CD4-positive, alpha-beta T cell (primary cell): ENCODE measurements at regions not wholly inside any gene's neighbourhood (a gene's known extent, or its start where the extent isn't known, plus 50 kb on each side); places are given as distances from the start of the nearest gene placed in this dataset.

ENCODE experiments used
- ATAC-seq: fragments of 200-7000 bp; cut with Tn5 transposase; one replicate; pipeline ENCODE4 v1.10.0; 2022; ENCODE audit warnings: mild to moderate bottlenecking; ENCODE audit not compliant: poor library complexity
- CTCF ChIA-PET: fragments of 350-600 bp; sonication (Branson Sonifier 250); formaldehyde crosslinking; loops from one replicate; lab custom pipeline; 2021; ENCODE audit warnings: antibody characterized with exemption, inconsistent platforms; lab: Charles Lee
- POLR2A ChIA-PET: fragments of 350-600 bp; sonication (Branson Sonifier 250); formaldehyde crosslinking; loops from one replicate; lab custom pipeline; 2021; ENCODE audit warnings: antibody characterized with exemption, inconsistent platforms; lab: Charles Lee
- DNase-seq, 14 experiments: peaks; one replicate each; pipeline ENCODE4 v3.0.0-alpha.2; 2013 to 2020; ENCODE audit warnings: mixed read lengths in 2 of 14
- H3K27ac ChIP-seq, 2 donors: one replicate each; pipeline versions ENCODE4 v1.5.1 to v1.7.0; 2013; ENCODE audit warnings: low read length in 2 of 2, low read depth in 1 of 2, mild to moderate bottlenecking in 1 of 2
- H3K27me3 ChIP-seq, 2 experiments: 1 replicate in 1 of 2; 2 replicates in 1 of 2; pipeline versions ENCODE4 v1.6.1 to v1.7.0; 2013; ENCODE audit warnings: low read length in 2 of 2, control low read depth in 1 of 2, mild to moderate bottlenecking in 1 of 2, moderate library complexity in 1 of 2; ENCODE audit not compliant: insufficient read depth in 2 of 2, control insufficient read depth in 1 of 2
- H3K36me3 ChIP-seq: one replicate; pipeline ENCODE4 v1.6.1; 2013; ENCODE audit warnings: low read length, control low read depth; ENCODE audit not compliant: insufficient read depth
- H3K4me1 ChIP-seq: one replicate; pipeline ENCODE4 v1.6.1; 2013; ENCODE audit warnings: low read length, control low read depth; ENCODE audit not compliant: insufficient read depth
- H3K4me3 ChIP-seq: one replicate; pipeline ENCODE4 v1.5.1; 2013; ENCODE audit warnings: mild to moderate bottlenecking, low read length, moderate library complexity
- H3K9me3 ChIP-seq, 2 experiments: 1 replicate in 1 of 2; 2 replicates in 1 of 2; pipeline versions ENCODE4 v1.6.1 to v1.7.0; 2013; ENCODE audit warnings: low read length in 2 of 2, mild to moderate bottlenecking in 2 of 2, control low read depth in 1 of 2, moderate library complexity in 1 of 2; ENCODE audit not compliant: control insufficient read depth in 1 of 2, insufficient read depth in 1 of 2
- H3K27ac Mint-ChIP-seq: one replicate; pipeline ENCODE4 v1.8.0; 2020; ENCODE audit warnings: mixed read lengths
- H3K27me3 Mint-ChIP-seq: one replicate; pipeline ENCODE4 v1.8.0; 2021; ENCODE audit warnings: mixed read lengths
- H3K36me3 Mint-ChIP-seq: one replicate; pipeline ENCODE4 v1.8.0; 2021; ENCODE audit warnings: low read depth, mixed read lengths
- H3K4me1 Mint-ChIP-seq: one replicate; pipeline ENCODE4 v1.8.0; 2021; ENCODE audit warnings: low read depth, mixed read lengths
- H3K4me3 Mint-ChIP-seq: one replicate; pipeline ENCODE4 v1.8.0; 2020; ENCODE audit warnings: mild to moderate bottlenecking, mixed read lengths
- H3K9me3 Mint-ChIP-seq: one replicate; pipeline ENCODE4 v1.8.0; 2020; ENCODE audit warnings: mixed read lengths
- intact Hi-C, 2 experiments: fragments of 100-400 bp; cut with DNase I in 1 of 2; cut with micrococcal nuclease in 1 of 2; formaldehyde crosslinking; loops; one replicate each; pipeline versions ENCODE4 v1.15.1 to v1.9.0; 2023 to 2025; cut with DNase I, micrococcal nuclease
- TF ChIP-seq, protein P1 (sequence below): fragments of 200-600 bp; IDR thresholded peaks from one replicate; pipeline ENCODE4 v1.8.0; 2022; ENCODE audit warnings: antibody characterized with exemption, mild to moderate bottlenecking

DNA sequence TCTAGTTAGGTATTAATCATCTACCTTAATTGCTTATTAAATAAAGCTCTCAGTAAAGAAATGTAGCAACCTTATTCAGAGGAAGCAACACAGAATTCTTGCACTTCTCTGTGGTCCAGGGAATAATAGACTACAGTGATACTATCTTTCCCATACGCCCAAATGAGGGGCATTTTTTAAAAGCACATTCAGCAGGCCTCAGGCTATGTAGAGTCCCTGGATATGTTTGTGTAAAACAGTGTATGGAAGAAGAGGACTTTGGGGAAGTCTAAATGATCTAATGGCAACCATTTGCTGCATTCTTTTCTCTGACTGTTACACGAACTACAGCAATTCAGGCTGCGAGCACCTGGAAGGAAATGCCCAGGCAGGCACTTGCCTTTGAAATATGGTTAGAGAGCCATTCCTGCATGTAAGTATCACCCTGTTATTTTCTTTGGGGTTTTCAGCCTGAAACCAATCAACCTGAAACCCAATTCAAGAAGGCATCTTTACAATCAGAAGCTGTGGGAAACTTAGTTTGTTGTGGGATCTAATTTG, 1814.7 kb upstream of the CELF4 start:
- Histone ChIP-seq H3K4me3 (no peak overlapping the region), H3K9me3 (peaks cover 0 to 5% of the 10 kb centered on the region in 2 experiments), H3K27ac (no peak overlapping the region), H3K27me3 (no peaks in the 10 kb centered on the region), H3K4me1 (no peaks in the 10 kb centered on the region), H3K36me3 (no peaks in the 10 kb centered on the region)
- TF ChIP-seq, protein P1, sequence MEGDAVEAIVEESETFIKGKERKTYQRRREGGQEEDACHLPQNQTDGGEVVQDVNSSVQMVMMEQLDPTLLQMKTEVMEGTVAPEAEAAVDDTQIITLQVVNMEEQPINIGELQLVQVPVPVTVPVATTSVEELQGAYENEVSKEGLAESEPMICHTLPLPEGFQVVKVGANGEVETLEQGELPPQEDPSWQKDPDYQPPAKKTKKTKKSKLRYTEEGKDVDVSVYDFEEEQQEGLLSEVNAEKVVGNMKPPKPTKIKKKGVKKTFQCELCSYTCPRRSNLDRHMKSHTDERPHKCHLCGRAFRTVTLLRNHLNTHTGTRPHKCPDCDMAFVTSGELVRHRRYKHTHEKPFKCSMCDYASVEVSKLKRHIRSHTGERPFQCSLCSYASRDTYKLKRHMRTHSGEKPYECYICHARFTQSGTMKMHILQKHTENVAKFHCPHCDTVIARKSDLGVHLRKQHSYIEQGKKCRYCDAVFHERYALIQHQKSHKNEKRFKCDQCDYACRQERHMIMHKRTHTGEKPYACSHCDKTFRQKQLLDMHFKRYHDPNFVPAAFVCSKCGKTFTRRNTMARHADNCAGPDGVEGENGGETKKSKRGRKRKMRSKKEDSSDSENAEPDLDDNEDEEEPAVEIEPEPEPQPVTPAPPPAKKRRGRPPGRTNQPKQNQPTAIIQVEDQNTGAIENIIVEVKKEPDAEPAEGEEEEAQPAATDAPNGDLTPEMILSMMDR: no peak
- POLR2A ChIA-PET: no interaction called here
- ATAC-seq (no peak), DNase-seq (no peak)
- Mint-ChIP-seq H3K9me3 (peaks cover 3% of the 10 kb centered on the region), H3K27ac (no peak overlapping the region), H3K4me3 (no peak overlapping the region), H3K36me3 (no peaks in the 10 kb centered on the region), H3K27me3 (no peaks in the 10 kb centered on the region), H3K4me1 (no peaks in the 10 kb centered on the region)
- intact Hi-C loops: no loop called here
- CTCF ChIA-PET: no interaction called here

- no peak overlapping the region for H3K27ac ChIP-seq
- DNase-seq: no peak
- H3K9me3 Mint-ChIP-seq: peaks cover 6% of the 10 kb centered on the region
- no peaks in the 10 kb centered on the region for H3K27me3 ChIP-seq
- no peak for ATAC-seq
- intact Hi-C loops: no loop called here
- no peaks in the 10 kb centered on the region for H3K36me3 Mint-ChIP-seq
- no peaks in the 10 kb centered on the region for H3K36me3 ChIP-seq
- no peak overlapping the region for H3K27ac Mint-ChIP-seq
- no peaks in the 10 kb centered on the region for H3K27me3 Mint-ChIP-seq
- TF ChIP-seq, protein P1: no peak
- H3K4me1 ChIP-seq: no peaks in the 10 kb centered on the region
- H3K9me3 ChIP-seq: no peaks in the 10 kb centered on the region
- H3K4me1 Mint-ChIP-seq: no peaks in the 10 kb centered on the region
- ChIA-PET POLR2A (no interaction called here), CTCF (no interaction called here)
- H3K4me3 Mint-ChIP-seq: no peak overlapping the region
- no peak overlapping the region for H3K4me3 ChIP-seq
Observed at GRCh38 chr18:39375066-39375465, 1809.5 kb upstream of the CELF4 start.

- no peaks in the 10 kb centered on the region for H3K36me3 Mint-ChIP-seq
- peaks cover 7% of the 10 kb centered on the region for H3K9me3 Mint-ChIP-seq
- POLR2A ChIA-PET: no interaction called here
- no peaks in the 10 kb centered on the region for H3K9me3 ChIP-seq
- no peak overlapping the region for H3K4me3 Mint-ChIP-seq
- H3K36me3 ChIP-seq: no peaks in the 10 kb centered on the region
- intact Hi-C loops: no loop called here
- TF ChIP-seq, protein P1: no peak
- DNase-seq (no peak), ATAC-seq (no peak)
- H3K27ac Mint-ChIP-seq: no peak overlapping the region
- no peaks in the 10 kb centered on the region for H3K4me1 Mint-ChIP-seq
- H3K27ac ChIP-seq: no peak overlapping the region
- CTCF ChIA-PET: no interaction called here
- no peak overlapping the region for H3K4me3 ChIP-seq
- H3K27me3 Mint-ChIP-seq: no peaks in the 10 kb centered on the region
- H3K27me3 ChIP-seq: no peaks in the 10 kb centered on the region
- H3K4me1 ChIP-seq: no peaks in the 10 kb centered on the region
Observed at GRCh38 chr18:39371996-39372395, 1806.4 kb upstream of the CELF4 start.
